Loucy (cell line): ENCODE measurements at regions not wholly inside any gene's neighbourhood (a gene's known extent, or its start where the extent isn't known, plus 50 kb on each side); places are given as distances from the start of the nearest gene placed in this dataset.

Source experiments
- H2AFZ ChIP-seq: fragments of 200-600 bp; sonication (generic); 2 replicates; pipeline ENCODE4 v1.6.0; 2016; ENCODE audit warnings: antibody characterized with exemption, mild to moderate bottlenecking, low read length, moderate library complexity
- H3F3A ChIP-seq: fragments of 200-600 bp; 2 replicates; pipeline ENCODE4 v1.6.0; 2016; ENCODE audit warnings: antibody characterized with exemption, low read depth, mild to moderate bottlenecking
- H3K27me3 ChIP-seq: fragments of 200-600 bp; sonication (generic); 2 replicates; pipeline ENCODE4 v1.6.1; 2014; ENCODE audit warnings: low read length, mild to moderate bottlenecking; ENCODE audit not compliant: insufficient read depth, poor library complexity, severe bottlenecking
- H3K36me3 ChIP-seq: fragments of 200-600 bp; sonication (generic); 2 replicates; pipeline ENCODE4 v1.6.1; 2016; ENCODE audit warnings: low read length; ENCODE audit not compliant: insufficient read depth
- H3K4me1 ChIP-seq: fragments of 200-600 bp; sonication (generic); 2 replicates; pipeline ENCODE4 v1.5.1; 2014; ENCODE audit warnings: low read length, mild to moderate bottlenecking; ENCODE audit not compliant: insufficient read depth, poor library complexity, severe bottlenecking
- H3K4me2 ChIP-seq: fragments of 200-600 bp; sonication (generic); 2 replicates; pipeline ENCODE4 v1.6.0; 2014; ENCODE audit warnings: antibody characterized with exemption, low read length, low read depth, mild to moderate bottlenecking; ENCODE audit not compliant: poor library complexity, severe bottlenecking
- H3K4me3 ChIP-seq: fragments of 200-600 bp; sonication (generic); 2 replicates; pipeline ENCODE4 v1.5.1; 2014; ENCODE audit warnings: low read length, mild to moderate bottlenecking, mixed read lengths; ENCODE audit not compliant: poor library complexity, severe bottlenecking
- H3K79me2 ChIP-seq: fragments of 200-600 bp; sonication (generic); 2 replicates; pipeline ENCODE4 v1.6.1; 2014; ENCODE audit warnings: low read length; ENCODE audit not compliant: insufficient read depth
- H3K9ac ChIP-seq: fragments of 200-600 bp; sonication (generic); 2 replicates; pipeline ENCODE4 v1.6.0; 2014; ENCODE audit warnings: mild to moderate bottlenecking, low read depth, low read length, moderate library complexity; ENCODE audit not compliant: poor library complexity, severe bottlenecking
- H3K9me2 ChIP-seq: fragments of 200-600 bp; sonication (generic); replicated peaks from 2 replicates; pipeline ENCODE4 v1.6.1; 2016; ENCODE audit warnings: low read depth, low read length, mixed read lengths
- H3K9me3 ChIP-seq: fragments of 200-600 bp; sonication (generic); 2 replicates; pipeline ENCODE4 v1.6.1; 2014; ENCODE audit warnings: mild to moderate bottlenecking, antibody characterized with exemption, low read length, low read depth; ENCODE audit not compliant: insufficient read depth
- H4K20me1 ChIP-seq: fragments of 200-600 bp; sonication (generic); 2 replicates; pipeline ENCODE4 v1.6.0; 2014; ENCODE audit warnings: antibody characterized with exemption, low read length, mild to moderate bottlenecking; ENCODE audit not compliant: insufficient read depth, poor library complexity, severe bottlenecking
- CTCF ChIP-seq: fragments of 200-600 bp; sonication (generic); conservative IDR thresholded peaks from 2 replicates; pipeline ENCODE4 v1.5.1; 2014; ENCODE audit warnings: mild to moderate bottlenecking, antibody characterized with exemption, low read length
- EZH2phosphoT487 ChIP-seq: fragments of 200-600 bp; IDR thresholded peaks from 2 replicates; pipeline ENCODE4 v1.6.1; 2018; ENCODE audit warnings: antibody characterized with exemption, mild to moderate bottlenecking, moderate library complexity, borderline replicate concordance

DNA sequence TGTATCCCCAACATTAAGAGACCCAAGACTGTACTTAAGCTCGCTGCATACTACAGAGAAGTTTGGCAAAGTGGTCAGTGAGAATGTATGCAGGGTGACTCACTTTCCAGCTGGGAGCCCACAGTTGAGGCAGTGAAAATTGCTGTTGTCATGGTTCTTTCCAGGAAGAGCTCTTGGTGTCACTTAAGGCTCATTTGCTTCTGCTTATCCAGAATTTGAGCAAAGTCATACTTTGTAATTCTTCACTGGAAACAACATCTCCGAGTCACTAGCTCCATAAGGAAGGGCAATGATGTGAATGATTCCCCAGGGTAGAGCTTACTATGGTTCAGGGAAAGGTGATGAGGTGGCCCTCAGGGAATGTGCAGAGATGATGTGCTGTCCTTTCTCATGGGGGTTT is 65.4 kb upstream of the FBXL4 start:
- no peaks in the 10 kb centered on the region for H3K36me3 ChIP-seq
- H4K20me1 ChIP-seq, result no peaks in the 10 kb centered on the region
- H3F3A ChIP-seq, result no peaks in the 10 kb centered on the region
- no peaks in the 10 kb centered on the region for H3K79me2 ChIP-seq
- H3K9me2 ChIP-seq, result no peaks in the 10 kb centered on the region
- H3K27me3 ChIP-seq, result no peaks in the 10 kb centered on the region
- H3K9ac ChIP-seq, result no peak overlapping the region
- H3K4me3 ChIP-seq, result no peak overlapping the region
- H3K9me3 ChIP-seq, result no peaks in the 10 kb centered on the region
- no peak overlapping the region for H3K4me2 ChIP-seq
- H3K4me1 ChIP-seq, result no peaks in the 10 kb centered on the region
- no peak overlapping the region for H2AFZ ChIP-seq
- TF ChIP-seq CTCF (no peak), EZH2phosphoT487 (no peak)

GRCh38 chr6:99011151-99011550 is 63.4 kb upstream of the FBXL4 start:
- no peaks in the 10 kb centered on the region for H4K20me1 ChIP-seq
- no peak overlapping the region for H3K4me2 ChIP-seq
- no peak overlapping the region for H3K9ac ChIP-seq
- no peaks in the 10 kb centered on the region for H3K79me2 ChIP-seq
- no peaks in the 10 kb centered on the region for H3F3A ChIP-seq
- no peaks in the 10 kb centered on the region for H3K9me3 ChIP-seq
- no peaks in the 10 kb centered on the region for H3K27me3 ChIP-seq
- no peaks in the 10 kb centered on the region for H3K36me3 ChIP-seq
- TF ChIP-seq CTCF, result no peak
- H3K4me3 ChIP-seq, result no peak overlapping the region
- no peak overlapping the region for H2AFZ ChIP-seq
- H3K4me1 ChIP-seq, result no peaks in the 10 kb centered on the region
- no peaks in the 10 kb centered on the region for H3K9me2 ChIP-seq

DNA sequence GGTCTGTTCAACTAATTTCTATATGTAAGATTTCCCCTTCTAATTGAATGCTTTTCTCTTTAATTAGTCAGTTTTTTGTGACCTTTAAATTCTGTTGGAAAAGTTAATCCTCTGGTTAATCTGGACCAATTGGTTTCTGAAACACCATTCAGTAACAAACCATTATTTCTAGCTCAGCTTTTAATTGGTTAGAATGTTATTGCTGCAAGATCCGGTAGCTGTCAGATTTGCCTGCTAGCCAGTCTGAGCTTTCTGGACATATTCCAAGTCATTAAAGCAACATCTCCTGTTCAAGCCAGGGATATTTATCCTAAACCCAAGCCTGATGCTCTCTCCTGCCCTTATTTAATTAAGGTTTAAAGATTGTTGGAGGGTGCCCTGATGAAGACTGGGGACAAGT is 55.1 kb upstream of the FBXL4 start:
- H4K20me1 ChIP-seq, result no peaks in the 10 kb centered on the region
- no peaks in the 10 kb centered on the region for H3K4me1 ChIP-seq
- H3K4me2 ChIP-seq, result no peak overlapping the region
- H3K9ac ChIP-seq, result no peak overlapping the region
- H3K27me3 ChIP-seq, result no peaks in the 10 kb centered on the region
- no peaks in the 10 kb centered on the region for H3K9me3 ChIP-seq
- H3F3A ChIP-seq, result no peaks in the 10 kb centered on the region
- TF ChIP-seq CTCF (no peak), EZH2phosphoT487 (no peak)
- H3K79me2 ChIP-seq, result no peaks in the 10 kb centered on the region
- no peaks in the 10 kb centered on the region for H3K36me3 ChIP-seq
- H3K4me3 ChIP-seq, result no peak overlapping the region
- no peak overlapping the region for H2AFZ ChIP-seq
- no peaks in the 10 kb centered on the region for H3K9me2 ChIP-seq
